Spleen (tissue), 11 donors: ENCODE measurements at regions not wholly inside any gene's neighbourhood (a gene's known extent, or its start where the extent isn't known, plus 50 kb on each side); places are given as distances from the start of the nearest gene placed in this dataset.

Experiments used
- DNase-seq: peaks from one replicate; pipeline ENCODE4 v3.0.0-alpha.2; 2020
- H3K27ac ChIP-seq, 8 donors: fragments of 200-600 bp; sonication (generic) in 7 of 8; 1 replicate in 4 of 8; 2 replicates in 4 of 8; pipeline versions ENCODE4 v1.5.0 to v1.8.0; 2016 to 2021; ENCODE audit warnings: inconsistent platforms in 4 of 8, mild to moderate bottlenecking in 4 of 8, moderate library complexity in 1 of 8
- H3K27me3 ChIP-seq, 7 donors: fragments of 200-600 bp; sonication (generic) in 6 of 7; replicated peaks in 1 of 7; 1 replicate in 4 of 7; 2 replicates in 3 of 7; pipeline versions ENCODE4 v1.5.0 to v1.8.0; 2016 to 2021; ENCODE audit warnings: inconsistent platforms in 3 of 7, mild to moderate bottlenecking in 1 of 7
- H3K36me3 ChIP-seq, 6 donors: fragments of 200-600 bp; sonication (generic) in 5 of 6; 1 replicate in 4 of 6; 2 replicates in 2 of 6; pipeline versions ENCODE4 v1.5.0 to v1.8.0; 2016 to 2021; ENCODE audit warnings: inconsistent platforms in 2 of 6
- H3K4me1 ChIP-seq, 6 donors: fragments of 200-600 bp; sonication (generic) in 5 of 6; 1 replicate in 3 of 6; 2 replicates in 3 of 6; pipeline versions ENCODE4 v1.5.0 to v1.8.0; 2016 to 2021; ENCODE audit warnings: inconsistent platforms in 3 of 6
- H3K4me3 ChIP-seq, 8 donors: fragments of 200-600 bp; sonication (generic) in 7 of 8; 1 replicate in 4 of 8; 2 replicates in 4 of 8; pipeline versions ENCODE4 v1.5.0 to v1.8.0; 2016 to 2021; ENCODE audit warnings: inconsistent platforms in 4 of 8, mild to moderate bottlenecking in 4 of 8, moderate library complexity in 2 of 8
- H3K9me3 ChIP-seq, 8 donors: fragments of 200-600 bp; sonication (generic) in 7 of 8; 1 replicate in 4 of 8; 2 replicates in 4 of 8; pipeline versions ENCODE4 v1.5.0 to v1.8.0; 2016 to 2021; ENCODE audit warnings: inconsistent platforms in 4 of 8
- POLR2A ChIP-seq, 3 donors: fragments of 450-650 bp; IDR thresholded peaks; one replicate each; pipeline ENCODE4 v1.5.1; 2017; ENCODE audit warnings: antibody characterized with exemption in 3 of 3, mild to moderate bottlenecking in 1 of 3
- POLR2AphosphoS5 ChIP-seq, 3 donors: sonication (generic); formaldehyde crosslinking; IDR thresholded peaks; one replicate each; pipeline ENCODE4 v1.5.1; 2017; ENCODE audit warnings: antibody characterized with exemption in 3 of 3
- WGBS, 5 donors: extraction: QIAGEN DNeasy Blood & Tissue Kit in 3 of 5; methylation state at CpG; one replicate each; pipeline versions ENCODE4 v1.1.5 to v1.1.7; 2013 to 2018; 5-methylcytosine and 5-hydroxymethylcytosine counted together
- intact Hi-C: fragments of 100-400 bp; cut with DNase I; formaldehyde crosslinking; loops from one replicate; pipeline ENCODE4 v1.15.0; 2023; ENCODE audit warnings: low total_unique reads
- TF ChIP-seq, protein P1 (sequence below), 11 experiments: fragments of 200-600 bp in 7 of 11; fragments of 450-650 bp in 4 of 11; sonication (generic) in 4 of 11; IDR thresholded peaks in 8 of 11; conservative IDR thresholded peaks in 3 of 11; 1 replicate in 7 of 11; 2 replicates in 4 of 11; pipeline versions ENCODE4 v1.4.0 to v1.8.0; 2016 to 2021; ENCODE audit warnings: antibody characterized with exemption in 11 of 11, inconsistent platforms in 4 of 11, mild to moderate bottlenecking in 1 of 11
- donor health status: healthy with polysubstance abuse.
- donor health status: DM: no; HTN: no; CAD: no; lungs with moderate emphysema.
- donor health status: DM: no; HTN: no; CAD: no.
- donor health status: Bipolar disorder and iron deficiency.
- donor health status: healthy.
- donor health status: DM: no; HTN: no; CAD: no.
- donor health status: DM: yes; HTN: yes; CAD: no.

DNA sequence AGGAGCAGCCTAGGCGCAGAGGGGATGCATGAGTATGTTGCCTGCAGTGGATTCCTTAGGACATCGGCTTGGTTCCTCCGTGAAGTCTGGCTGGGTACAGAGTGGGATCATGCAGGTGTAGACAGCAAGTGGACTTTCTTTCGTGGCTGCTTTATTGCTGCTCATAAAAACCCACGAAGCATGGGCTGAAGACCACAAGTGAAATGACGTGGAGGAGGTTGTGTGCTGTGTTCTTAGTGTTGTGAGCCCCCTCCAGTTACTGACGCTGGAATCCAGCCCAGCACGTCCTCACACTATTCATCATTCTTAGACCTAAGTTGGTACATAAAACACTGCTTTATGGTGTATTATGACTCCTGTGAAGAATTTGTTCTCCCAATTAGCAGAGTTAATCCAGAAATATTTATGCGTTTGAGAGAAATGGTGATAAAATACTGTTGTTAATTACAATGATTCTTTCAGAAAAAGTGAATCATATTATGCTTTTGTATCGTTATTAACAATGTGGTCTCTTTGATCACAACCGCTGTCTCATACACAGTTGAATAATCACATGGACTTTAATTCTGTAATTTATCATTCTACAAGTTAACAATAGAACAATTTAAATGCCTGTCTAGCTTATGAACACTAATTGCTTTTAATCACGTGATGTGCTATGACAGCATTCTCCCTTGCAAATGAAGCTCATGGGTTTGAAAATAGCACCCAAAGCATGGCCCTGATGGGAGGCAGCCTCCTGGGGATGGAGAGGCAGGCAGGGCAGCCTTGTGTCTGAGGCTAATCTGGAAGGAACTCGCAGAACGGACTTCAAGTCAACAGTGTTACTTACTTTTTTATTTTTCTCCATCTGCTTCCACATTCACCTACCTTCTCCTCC, 233.9 kb upstream of the SYNDIG1 start:
- Histone ChIP-seq H3K9me3 (no peaks in the 10 kb centered on the region), H3K4me1 (no peaks in the 10 kb centered on the region), H3K36me3 (no peaks in the 10 kb centered on the region), H3K4me3 (no peak overlapping the region), H3K27ac (no peak overlapping the region), H3K27me3 (peaks cover 0 to 4% (median 0%) of the 10 kb centered on the region in 7 donors)
- 70 to 78% (median 75%) methylated on average over 14 of the region's 14 CpGs for WGBS, 5 donors
- TF ChIP-seq POLR2A (IDR thresholded peaks at IDR 0.05), result no peak
- TF ChIP-seq POLR2AphosphoS5 (IDR thresholded peaks at IDR 0.05), result no peak
- TF ChIP-seq, protein P1, sequence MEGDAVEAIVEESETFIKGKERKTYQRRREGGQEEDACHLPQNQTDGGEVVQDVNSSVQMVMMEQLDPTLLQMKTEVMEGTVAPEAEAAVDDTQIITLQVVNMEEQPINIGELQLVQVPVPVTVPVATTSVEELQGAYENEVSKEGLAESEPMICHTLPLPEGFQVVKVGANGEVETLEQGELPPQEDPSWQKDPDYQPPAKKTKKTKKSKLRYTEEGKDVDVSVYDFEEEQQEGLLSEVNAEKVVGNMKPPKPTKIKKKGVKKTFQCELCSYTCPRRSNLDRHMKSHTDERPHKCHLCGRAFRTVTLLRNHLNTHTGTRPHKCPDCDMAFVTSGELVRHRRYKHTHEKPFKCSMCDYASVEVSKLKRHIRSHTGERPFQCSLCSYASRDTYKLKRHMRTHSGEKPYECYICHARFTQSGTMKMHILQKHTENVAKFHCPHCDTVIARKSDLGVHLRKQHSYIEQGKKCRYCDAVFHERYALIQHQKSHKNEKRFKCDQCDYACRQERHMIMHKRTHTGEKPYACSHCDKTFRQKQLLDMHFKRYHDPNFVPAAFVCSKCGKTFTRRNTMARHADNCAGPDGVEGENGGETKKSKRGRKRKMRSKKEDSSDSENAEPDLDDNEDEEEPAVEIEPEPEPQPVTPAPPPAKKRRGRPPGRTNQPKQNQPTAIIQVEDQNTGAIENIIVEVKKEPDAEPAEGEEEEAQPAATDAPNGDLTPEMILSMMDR (IDR thresholded peaks at IDR 0.05 in 8 of 11, conservative IDR thresholded peaks at IDR 0.05 in 3 of 11), result no peak
- intact Hi-C loops, result no loop called here
- DNase-seq, result no peak

DNA sequence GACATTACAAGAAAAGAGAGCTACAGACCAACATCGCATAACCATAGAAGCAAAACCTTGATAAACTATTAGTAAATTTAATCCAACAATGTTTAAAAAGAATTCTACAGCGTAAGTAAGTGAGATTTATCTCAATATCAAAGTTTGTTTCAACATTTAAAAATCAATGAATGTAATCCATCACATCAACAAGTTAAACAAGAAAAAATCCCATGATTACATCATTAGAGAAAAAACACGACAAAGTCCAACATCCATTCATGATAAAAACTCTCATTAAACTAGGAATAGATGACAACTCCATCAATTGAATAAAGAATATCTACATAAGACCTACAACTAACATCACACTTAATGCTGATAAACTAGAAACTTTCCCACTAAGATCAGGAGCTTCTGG, 239.0 kb upstream of the GGTLC1 start:
- no peak for DNase-seq
- Histone ChIP-seq H3K4me1 (no peaks in the 10 kb centered on the region), H3K27ac (no peak overlapping the region), H3K4me3 (no peak overlapping the region), H3K27me3 (peaks cover 0 to 5% (median 0%) of the 10 kb centered on the region in 7 donors), H3K36me3 (no peaks in the 10 kb centered on the region), H3K9me3 (no peaks in the 10 kb centered on the region)
- intact Hi-C loops, result no loop called here
- WGBS, 5 donors, result 41 to 68% (median 59%) methylated on average over 3 of the region's 3 CpGs
- TF ChIP-seq POLR2AphosphoS5 (IDR thresholded peaks at IDR 0.05), result no peak
- TF ChIP-seq, protein P1 (IDR thresholded peaks at IDR 0.05 in 8 of 11, conservative IDR thresholded peaks at IDR 0.05 in 3 of 11), result no peak

DNA sequence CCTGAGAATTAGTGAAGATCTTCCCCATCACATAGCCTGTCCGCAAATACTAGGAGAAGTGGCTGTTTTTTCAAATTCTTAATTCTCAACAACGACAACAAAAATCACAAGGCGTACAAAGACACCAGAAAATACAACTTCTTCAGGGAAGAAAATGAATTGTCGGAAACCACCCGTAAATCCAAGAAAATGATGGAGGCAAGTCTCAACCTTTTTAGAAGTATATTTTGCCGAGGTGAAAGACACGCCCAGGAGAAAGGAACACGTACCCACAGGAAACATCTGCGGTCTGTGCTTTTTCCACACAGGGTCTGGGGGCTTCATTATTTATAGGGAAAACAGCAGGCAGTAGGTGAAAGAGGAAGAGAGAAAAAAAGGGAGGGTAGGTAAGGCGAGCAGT, 223.9 kb upstream of the GGTLC1 start:
- 11 to 14% (median 13%) methylated on average over 10 of the region's 10 CpGs for WGBS, 5 donors

DNA sequence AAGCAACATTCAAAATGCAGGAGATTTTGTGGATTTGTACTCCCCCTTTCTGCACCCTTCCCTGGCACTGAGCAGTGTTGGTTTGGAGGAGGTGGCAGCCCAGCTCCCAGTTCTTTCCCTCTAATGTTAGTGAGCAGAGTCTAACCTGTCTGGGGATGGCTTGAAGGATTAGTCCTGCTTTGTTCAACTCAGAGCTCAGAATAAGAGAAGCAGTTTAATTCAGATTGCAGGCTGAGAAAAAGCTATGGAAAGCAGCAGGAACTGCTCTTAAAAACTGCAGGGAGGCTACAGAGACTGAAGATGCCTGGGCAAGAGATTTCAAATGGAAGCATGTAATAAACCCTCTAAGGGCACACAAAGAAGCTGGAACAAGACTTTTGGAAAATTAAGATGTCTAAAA, 223.4 kb upstream of the GGTLC1 start:
- intact Hi-C loops, result no loop called here
- no peaks in the 10 kb centered on the region for H3K36me3 ChIP-seq

More for the DNA sequence above, 223.9 kb upstream of the GGTLC1 start:
- H3K27me3 ChIP-seq, result peaks cover 0 to 42% (median 13%) of the 10 kb centered on the region in 7 donors
- TF ChIP-seq, protein P1 (IDR thresholded peaks at IDR 0.05 in 8 of 11, conservative IDR thresholded peaks at IDR 0.05 in 3 of 11), result no peak
- TF ChIP-seq POLR2AphosphoS5 (IDR thresholded peaks at IDR 0.05) (no peak), POLR2A (IDR thresholded peaks at IDR 0.05) (no peak)
- intact Hi-C loops, result no loop called here
- peaks cover 0 to 4% (median 0%) of the 10 kb centered on the region in 8 donors for H3K9me3 ChIP-seq
- no peak overlapping the region for H3K4me3 ChIP-seq
- no peak overlapping the region for H3K27ac ChIP-seq
- DNase-seq, result no peak
- no peaks in the 10 kb centered on the region for H3K36me3 ChIP-seq
- H3K4me1 ChIP-seq, result no peaks in the 10 kb centered on the region

More for the DNA sequence above, 223.4 kb upstream of the GGTLC1 start:
- Histone ChIP-seq H3K4me1 (no peaks in the 10 kb centered on the region), H3K4me3 (no peak overlapping the region), H3K9me3 (peaks cover 0 to 4% (median 0%) of the 10 kb centered on the region in 8 donors), H3K27me3 (peaks cover 0 to 42% (median 13%) of the 10 kb centered on the region in 7 donors), H3K27ac (no peak overlapping the region)
- TF ChIP-seq, protein P1 (IDR thresholded peaks at IDR 0.05 in 8 of 11, conservative IDR thresholded peaks at IDR 0.05 in 3 of 11), result no peak
- TF ChIP-seq POLR2A (IDR thresholded peaks at IDR 0.05), result no peak
- TF ChIP-seq POLR2AphosphoS5 (IDR thresholded peaks at IDR 0.05), result no peak
- DNase-seq, result no peak
